Testis (tissue), 2 donors: ENCODE measurements at regions not wholly inside any gene's neighbourhood (a gene's known extent, or its start where the extent isn't known, plus 50 kb on each side); places are given as distances from the start of the nearest gene placed in this dataset.

Experiments used
- POLR2A ChIP-seq: fragments of 450-650 bp; IDR thresholded peaks from one replicate; pipeline ENCODE4 v1.6.1; 2017; ENCODE audit warnings: antibody characterized with exemption, mild to moderate bottlenecking, moderate library complexity
- TF ChIP-seq, protein P1 (sequence below), 3 experiments: fragments of 450-650 bp in 2 of 3; fragments of 200-600 bp in 1 of 3; sonication (generic) in 1 of 3; IDR thresholded peaks; one replicate each; pipeline ENCODE4 v1.5.1; 2016 to 2019; ENCODE audit warnings: antibody characterized with exemption in 3 of 3, mild to moderate bottlenecking in 2 of 3, moderate library complexity in 1 of 3

DNA sequence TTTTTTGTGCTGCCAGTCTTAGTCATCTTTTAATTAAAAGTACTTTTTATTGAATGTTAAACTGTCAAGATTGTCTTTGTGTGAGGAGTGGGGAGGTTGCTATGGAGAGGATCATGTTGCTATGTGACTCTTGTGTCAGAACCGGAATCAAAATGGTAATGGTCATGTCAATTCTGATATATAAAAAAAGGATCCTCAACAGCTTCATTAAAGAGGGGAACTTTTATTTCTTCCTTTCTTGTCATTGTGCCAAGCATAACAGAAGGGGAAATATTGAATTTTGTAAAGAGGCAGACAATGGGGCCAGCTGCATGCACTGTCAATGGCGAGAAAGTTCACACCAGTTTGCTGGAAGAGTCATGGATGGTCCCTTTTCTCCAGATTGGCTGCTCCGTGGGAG, 564.8 kb downstream of the VRK1 start:
- TF ChIP-seq, protein P1, sequence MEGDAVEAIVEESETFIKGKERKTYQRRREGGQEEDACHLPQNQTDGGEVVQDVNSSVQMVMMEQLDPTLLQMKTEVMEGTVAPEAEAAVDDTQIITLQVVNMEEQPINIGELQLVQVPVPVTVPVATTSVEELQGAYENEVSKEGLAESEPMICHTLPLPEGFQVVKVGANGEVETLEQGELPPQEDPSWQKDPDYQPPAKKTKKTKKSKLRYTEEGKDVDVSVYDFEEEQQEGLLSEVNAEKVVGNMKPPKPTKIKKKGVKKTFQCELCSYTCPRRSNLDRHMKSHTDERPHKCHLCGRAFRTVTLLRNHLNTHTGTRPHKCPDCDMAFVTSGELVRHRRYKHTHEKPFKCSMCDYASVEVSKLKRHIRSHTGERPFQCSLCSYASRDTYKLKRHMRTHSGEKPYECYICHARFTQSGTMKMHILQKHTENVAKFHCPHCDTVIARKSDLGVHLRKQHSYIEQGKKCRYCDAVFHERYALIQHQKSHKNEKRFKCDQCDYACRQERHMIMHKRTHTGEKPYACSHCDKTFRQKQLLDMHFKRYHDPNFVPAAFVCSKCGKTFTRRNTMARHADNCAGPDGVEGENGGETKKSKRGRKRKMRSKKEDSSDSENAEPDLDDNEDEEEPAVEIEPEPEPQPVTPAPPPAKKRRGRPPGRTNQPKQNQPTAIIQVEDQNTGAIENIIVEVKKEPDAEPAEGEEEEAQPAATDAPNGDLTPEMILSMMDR (IDR thresholded peaks at IDR 0.05): no peak
- no peak for TF ChIP-seq POLR2A
